LNCAP (cell line): ENCODE measurements at regions not wholly inside any gene's neighbourhood (a gene's known extent, or its start where the extent isn't known, plus 50 kb on each side); places are given as distances from the start of the nearest gene placed in this dataset.

Source experiments
- CTCF ChIP-seq: fragments of 450-650 bp; IDR thresholded peaks from 2 replicates; pipeline ENCODE4 v1.5.1; 2017; ENCODE audit warnings: mild to moderate bottlenecking

DNA sequence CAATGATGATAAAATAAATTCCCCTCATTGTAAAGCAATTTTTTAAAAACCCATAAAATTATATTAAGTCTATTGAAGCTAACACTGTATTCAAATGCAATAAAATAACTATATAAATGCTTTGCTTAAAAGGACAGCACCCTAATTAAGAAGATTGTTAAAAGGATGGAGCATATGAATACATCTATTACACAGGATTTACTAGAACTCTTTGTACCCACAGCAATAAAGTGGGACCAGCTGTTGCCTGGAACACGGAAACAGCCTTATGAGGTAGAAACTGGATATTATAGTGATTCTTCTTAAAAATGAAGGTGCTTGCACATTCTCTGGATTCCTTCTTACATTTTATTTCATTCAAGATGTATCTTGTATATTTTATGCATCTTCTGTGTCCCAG is 298.7 kb upstream of the KLF3 start:
- TF ChIP-seq CTCF: no peak

DNA sequence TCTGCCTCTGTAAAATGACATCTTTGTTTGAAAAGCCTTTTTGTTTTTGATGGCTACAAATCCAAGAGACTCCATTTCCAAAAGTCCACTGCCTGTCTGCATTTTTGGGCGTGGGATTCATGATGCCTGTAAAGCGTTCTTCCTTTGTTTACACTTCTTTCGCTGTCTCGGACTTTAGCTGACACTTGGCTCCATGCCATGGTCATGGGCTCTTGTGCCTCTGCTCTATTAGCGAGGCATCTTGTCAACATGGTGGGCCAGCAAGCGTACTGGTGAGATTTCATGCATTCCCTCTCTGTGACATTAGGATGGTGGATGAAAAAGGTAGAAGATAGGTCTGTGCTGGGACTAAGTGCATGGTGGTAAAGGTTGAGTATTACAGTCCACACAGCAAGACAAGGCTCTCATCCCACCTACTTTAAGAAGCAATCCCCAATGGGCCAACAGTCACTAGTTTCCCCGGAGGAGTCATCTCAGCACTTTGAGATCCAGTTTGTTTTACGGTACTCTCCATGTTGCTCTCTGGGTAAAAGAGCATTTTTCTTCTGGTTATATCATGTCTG is 298.2 kb upstream of the KLF3 start:
- no peak for TF ChIP-seq CTCF

DNA sequence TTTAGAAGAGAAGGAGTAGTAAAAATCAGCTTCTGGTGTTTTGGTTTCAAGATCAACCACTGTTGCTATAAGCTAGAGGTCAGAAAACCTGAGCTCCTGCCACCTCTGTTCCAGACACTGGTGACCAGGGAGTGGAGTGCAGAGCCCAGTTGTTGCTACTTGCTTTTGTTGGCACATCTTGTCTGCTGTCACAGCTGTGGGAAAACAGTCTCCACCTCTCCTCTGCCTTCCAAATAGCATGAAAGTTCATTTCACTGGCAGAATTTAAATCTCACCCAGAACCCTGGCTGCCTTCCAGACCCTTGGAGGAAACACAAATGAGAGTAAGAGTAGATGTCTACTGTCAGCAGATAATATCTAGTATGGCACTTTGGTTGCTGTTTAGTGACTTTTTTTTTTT is 297.5 kb upstream of the KLF3 start:
- TF ChIP-seq CTCF: no peak

GRCh38 chr4:38366997-38367396 is 297.0 kb upstream of the KLF3 start:
- TF ChIP-seq CTCF: no peak

- TF ChIP-seq CTCF: no peak
Measured at GRCh38 chr4:38367642-38368174, 296.3 kb upstream of the KLF3 start.

DNA sequence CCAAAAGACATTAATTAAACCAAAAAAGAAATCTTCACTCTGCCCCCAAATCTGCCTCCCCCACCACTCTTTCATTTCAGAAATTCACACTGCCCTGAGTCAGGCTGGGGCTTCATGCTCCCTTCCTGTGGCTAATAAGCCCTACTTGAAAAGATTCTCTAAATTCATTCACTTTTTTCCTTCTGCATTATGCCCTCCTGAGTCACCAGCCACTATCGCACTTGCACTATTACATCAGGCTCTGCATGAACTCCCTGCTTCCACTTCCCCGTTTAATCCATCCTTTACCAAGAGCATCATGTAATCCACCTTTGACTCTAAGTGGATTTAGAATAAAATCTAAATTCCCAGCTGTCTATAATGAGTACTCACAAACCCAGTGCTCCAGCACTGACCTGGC is 295.4 kb upstream of the KLF3 start:
- no peak for TF ChIP-seq CTCF

- TF ChIP-seq CTCF: no peak
Measured at GRCh38 chr4:38371391-38371851, 292.6 kb upstream of the KLF3 start.

- no peak for TF ChIP-seq CTCF
Measured at GRCh38 chr4:38373375-38373774, 290.6 kb upstream of the KLF3 start.
